ENCODE measurements at regions not wholly inside any gene's neighbourhood (a gene's known extent, or its start where the extent isn't known, plus 50 kb on each side); places are given as distances from the start of the nearest gene placed in this dataset.
"Not testable (repeated sequence)": the region's sequence is repeated elsewhere in the genome, so short reads cannot be mapped to it uniquely, and the experiment has no call there.

DNA sequence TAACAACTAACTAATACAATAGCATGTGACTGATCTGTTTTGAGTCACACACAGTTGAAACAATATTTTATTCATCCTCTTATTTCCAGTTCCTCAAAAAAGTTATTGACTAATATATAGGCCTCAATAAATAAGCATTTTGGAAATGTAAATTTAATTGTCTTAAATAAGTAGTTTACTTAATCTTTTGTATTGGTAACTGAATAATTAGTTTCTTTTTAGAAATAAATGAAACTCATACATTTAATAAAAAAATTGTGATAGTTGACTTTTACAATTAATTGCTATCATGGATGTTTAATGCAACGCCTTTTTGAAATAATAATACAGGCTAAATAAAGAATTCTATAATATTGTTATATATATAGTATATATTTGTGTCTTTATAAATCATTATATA, 500.8 kb upstream of the PCDH20 start:
- no peak for DNase-seq

GRCh38 chr13:61913183-61913582, 497.5 kb upstream of the PCDH20 start:
- DNase-seq: no peak

DNA sequence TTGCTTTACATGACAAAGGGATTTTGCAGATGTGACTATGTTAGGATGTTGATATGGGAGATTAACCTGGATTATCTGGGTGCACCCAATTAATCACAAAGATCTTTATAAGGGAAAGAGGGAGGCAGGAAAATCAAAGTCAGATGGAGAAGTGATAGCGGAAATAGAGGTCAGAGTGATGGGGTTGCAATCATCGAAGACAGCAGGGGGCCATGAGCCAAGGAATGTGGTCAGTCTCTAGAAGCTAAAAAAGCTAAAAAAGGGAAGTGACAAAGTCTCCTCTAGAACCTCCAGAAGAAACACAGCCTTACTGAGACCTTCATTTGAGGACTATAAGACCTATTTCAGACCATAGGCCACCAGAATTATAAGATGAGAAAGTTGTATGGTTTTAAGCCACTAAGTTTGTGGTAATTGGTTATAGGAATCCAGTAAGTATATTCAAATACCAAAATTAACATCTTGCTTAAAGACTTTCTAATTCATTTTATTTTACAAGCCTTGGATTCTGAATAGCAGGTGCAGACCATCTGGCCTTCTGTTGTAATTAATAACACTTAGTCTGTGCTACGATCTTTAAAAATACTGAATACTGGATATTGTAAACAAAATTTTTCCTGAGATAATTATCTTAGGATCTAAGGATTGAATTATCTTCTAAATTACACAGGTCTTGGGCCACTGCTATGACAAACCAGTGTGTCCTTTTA, 493.4 kb upstream of the PCDH20 start:
- DNase-seq: no peak

DNA sequence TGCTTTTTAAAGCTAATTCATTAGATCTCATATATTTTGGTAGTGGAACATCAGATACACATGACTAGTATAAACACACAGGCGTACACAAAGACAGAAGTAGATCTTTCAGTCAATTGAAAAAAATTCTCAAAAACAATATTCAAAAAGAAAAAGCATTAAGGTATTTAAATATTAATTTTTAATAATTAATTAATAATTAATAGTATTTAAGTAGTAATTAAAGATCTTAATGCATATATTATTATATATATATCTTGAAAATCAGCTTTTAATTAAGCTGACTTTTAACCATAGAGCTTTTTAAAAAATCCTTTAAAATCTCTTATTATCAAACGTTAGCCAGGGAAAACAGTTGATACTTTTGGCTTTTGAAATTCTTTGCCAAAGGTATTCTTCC, 489.4 kb upstream of the PCDH20 start:
- no peak for DNase-seq

DNA sequence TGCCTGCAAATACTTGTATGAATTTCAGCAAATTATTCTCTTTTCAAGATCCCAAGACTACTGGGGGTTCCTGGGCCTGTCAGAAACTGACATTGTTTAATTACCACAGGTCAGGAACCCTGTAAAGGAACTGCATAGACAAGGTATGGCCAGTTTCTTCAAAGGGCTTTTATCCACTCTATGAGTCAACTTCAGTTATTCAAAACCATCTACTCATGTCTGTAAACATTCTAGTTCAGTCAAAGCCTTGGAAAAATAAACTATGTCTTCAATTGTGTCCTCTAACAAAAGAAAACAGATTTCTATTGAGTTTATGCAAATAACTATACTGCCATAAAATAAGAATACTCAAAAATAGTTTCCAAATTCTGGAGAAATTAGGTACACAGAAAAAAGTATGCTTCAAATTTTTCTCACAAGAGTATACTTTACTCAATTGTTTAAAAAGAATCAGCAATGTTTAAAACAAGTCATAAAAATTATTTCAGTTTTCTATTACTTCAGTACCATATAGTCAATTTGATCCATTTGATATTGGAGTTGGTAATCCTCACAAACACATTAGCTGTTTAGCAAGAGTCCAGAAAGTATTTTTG, 486.4 kb upstream of the PCDH20 start:
- DNase-seq: no peak

GRCh38 chr13:61900033-61900432, 484.4 kb upstream of the PCDH20 start:
- DNase-seq: no peak

GRCh38 chr13:61898207-61898606, 482.6 kb upstream of the PCDH20 start:
- no peak for DNase-seq

GRCh38 chr13:61891401-61891800, 475.8 kb upstream of the PCDH20 start:
- DNase-seq: no peak

DNA sequence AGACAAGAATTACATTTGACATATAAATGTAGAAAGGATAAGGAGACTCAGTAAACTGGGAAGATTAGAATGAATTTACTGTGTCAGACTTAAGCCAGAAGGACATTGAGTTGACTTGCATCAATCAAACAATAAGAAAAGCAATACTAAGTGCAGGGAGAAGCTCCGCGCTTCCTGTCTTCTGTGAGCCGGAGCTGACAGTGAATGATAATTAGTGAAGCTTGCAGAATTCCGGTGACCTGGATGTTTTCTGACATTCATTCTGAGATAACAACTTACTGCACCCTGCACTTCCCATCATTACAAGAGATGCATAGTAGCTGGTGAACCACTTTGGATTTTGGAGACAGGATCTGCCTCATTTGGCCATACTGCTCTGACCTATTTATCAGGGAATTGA, 469.2 kb upstream of the PCDH20 start:
- no peak for DNase-seq

DNA sequence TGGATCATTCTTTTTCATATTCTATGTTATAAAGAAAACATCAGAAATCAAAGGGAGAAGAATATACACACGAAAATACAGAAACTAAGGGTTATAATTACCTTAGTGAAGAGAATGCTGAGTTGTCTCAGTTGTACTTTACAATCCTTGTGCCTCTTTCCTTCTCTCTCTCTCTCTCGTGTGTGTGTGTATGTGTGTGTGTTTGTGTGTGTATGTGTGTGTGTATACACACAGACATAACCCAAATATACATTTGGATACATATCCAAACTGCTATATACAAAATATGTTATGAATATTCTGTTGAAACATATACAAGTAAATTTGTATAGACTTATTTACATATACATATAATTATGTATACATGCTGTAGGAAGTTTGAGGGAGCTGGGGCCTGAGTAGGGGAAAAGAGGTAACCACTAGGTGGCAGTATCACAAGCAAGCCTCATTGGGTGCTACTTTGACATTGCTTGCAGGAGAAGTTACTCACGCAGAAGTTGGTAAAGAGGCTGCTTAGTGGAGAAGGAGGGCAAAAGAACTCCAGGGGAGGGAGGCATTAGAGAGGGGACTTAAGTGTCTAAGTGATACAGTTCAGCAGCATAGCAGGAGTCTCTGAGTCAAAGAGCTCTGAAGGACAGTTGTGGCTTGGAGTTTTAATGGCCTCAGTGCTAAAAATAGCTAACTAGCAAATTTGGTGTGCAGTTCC, 465.1 kb upstream of the PCDH20 start:
- no peak for DNase-seq

- not testable (repeated sequence) for DNase-seq
These were observed 462.9 kb upstream of the PCDH20 start for GRCh38 chr13:61878565-61878964.

GRCh38 chr13:61874970-61875579, 459.4 kb upstream of the PCDH20 start:
- DNase-seq: no peak

DNA sequence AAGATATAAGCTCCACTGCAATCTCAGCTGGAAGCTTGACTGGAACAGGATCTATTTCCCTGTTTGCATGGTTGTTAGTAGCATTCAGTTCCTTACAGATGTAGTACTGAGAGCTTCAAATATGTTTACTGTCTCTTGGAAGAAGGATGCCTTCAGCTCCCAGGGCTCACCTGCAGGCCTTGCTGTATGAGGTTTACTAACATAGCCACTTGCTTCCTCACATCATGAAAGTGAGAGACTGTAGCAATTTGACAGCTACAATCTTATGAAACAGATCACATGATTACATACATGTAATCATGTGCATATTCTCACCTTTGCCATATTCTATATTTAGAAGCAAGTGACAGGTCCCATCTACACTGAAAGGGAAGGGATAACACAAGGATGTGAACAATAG, 458.1 kb upstream of the PCDH20 start:
- no peak for DNase-seq

- no peak for DNase-seq
These were observed 441.5 kb upstream of the PCDH20 start for GRCh38 chr13:61857198-61857597.

DNA sequence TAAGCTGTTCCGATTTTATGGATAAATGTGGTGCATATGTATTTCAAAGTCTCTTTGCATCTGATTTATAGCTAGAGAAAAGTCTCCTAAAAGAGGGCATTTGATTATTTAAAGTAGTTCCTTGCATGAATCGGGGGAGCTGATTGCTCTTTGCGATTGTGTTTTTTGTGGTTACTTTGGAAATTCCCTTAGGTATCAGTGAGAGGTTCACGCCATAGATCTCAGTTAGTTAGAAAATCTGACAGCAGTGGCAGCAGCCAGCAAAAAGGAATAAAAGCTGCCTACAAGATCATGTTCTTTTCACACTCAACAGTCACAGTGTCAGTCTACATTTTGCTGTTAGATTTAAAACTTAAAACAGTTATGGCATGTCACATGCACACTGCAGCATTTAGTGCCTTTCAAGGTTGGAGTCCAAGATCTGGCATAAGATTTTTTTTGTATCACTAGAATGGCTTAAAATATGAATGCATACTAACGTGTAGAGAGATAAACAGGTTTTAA, 436.5 kb upstream of the PCDH20 start:
- no peak for DNase-seq

DNA sequence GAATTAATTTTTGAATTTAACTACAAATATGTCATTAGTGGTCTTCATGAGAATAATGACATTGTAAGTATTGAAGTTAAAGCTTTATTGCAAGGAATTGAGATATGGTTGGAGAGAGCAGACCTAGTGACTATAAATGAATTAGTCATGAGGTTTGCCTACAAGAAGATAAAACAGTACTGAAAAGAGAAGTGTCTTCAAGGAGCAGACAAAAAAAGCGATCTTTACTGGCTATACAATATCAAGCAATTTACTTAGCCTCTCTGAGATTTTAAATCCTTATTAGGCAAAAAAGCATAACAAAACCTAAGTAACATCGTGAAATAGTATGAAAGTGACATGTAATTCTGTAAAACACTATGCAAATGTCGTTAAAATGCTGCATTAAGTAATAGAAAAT, 435.1 kb upstream of the PCDH20 start:
- DNase-seq: no peak

DNA sequence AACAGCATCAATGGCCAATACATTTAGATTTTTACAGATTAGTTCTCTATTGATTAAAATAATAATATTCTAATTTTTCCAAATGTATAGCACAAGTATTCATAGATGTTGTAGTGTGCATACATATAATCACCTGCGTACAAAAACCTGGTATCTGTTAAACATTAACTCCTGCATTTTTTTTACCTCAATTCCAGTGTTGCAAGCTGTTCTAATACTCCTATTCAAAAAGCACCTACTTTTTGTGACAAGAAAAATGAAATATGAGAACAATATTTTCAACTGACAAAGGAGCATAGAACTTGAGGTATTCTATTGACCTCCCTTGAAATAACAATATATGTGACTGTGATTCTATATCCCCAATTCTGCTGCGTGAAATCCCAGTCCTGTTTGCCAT, 422.9 kb upstream of the PCDH20 start:
- DNase-seq: no peak

DNA sequence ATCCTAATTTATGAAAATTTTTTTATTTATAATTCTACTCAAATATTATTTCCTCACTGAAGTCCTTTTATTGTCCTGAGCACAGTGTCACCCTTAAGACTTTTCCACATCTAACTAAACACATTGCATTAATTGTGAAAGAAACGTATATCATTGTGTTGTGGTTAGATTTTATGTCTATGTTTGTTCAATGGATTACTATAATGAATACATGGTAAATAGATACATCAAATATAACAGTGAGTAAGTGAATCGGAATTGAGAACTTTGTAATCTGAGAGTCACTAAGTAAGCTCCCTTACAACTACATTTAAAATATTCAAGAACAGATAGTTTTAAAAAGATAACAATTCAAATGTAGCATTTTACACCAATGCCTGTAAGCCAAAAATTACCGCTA, 417.6 kb upstream of the PCDH20 start:
- DNase-seq: no peak

DNA sequence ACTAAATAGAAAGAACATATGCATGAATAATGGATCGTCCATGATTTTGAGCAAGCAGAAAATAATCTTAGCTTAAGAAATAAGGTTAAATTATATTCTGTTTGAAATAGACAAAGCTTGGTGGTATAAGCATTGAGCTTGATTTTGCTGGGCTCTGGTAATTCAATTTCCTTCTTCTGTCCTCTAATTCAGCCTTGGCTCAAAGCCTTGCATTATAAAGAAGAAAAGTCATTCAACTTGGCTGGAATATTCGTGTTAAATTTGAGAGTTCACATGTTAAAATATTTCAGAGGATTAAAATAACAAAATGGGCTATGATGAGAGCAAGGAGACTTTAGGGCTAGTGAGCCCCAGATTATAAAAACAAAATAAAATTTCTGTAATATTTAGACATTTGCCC, 415.4 kb upstream of the PCDH20 start:
- no peak for DNase-seq

DNA sequence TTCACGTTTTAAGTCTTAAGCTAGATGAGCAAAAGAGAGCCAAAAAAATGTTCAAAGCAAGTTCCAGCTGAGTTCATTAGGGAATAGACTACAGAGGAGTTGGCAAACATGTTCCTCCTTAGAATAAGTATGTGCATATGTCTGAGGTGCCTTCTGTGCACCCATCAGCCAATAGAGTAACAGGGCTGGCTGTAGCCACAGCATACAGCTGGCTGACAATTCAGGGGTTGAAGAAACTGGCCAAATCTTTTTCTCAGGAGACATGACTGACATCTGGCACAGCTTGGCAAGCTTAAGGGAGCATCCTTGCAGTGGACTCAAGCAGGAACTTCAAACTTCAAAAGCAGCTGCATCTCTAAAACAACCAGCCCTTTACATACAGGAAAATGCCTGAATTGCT, 414.8 kb upstream of the PCDH20 start:
- DNase-seq: no peak

- DNase-seq: no peak
These were observed 408.5 kb upstream of the PCDH20 start for GRCh38 chr13:61824168-61824567.

DNA sequence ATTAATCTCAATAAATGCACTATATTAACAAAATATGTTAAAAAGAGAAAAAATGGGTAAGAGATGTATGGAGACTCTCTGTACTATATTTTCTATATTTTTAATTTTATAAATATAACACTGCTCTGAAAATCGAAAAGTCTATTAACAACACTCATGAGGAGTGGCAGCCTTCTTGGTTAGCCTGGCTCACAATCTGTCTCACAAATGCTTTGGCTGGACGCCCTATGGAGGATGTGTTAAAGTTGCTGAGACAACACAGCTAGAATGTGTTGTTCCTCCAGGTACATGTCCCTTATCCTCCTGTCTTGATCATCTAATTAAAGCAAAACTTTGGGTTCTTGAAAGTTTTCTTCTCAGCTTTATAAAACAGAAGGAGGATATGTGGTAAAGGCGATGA, 396.6 kb upstream of the PCDH20 start:
- no peak for DNase-seq

DNA sequence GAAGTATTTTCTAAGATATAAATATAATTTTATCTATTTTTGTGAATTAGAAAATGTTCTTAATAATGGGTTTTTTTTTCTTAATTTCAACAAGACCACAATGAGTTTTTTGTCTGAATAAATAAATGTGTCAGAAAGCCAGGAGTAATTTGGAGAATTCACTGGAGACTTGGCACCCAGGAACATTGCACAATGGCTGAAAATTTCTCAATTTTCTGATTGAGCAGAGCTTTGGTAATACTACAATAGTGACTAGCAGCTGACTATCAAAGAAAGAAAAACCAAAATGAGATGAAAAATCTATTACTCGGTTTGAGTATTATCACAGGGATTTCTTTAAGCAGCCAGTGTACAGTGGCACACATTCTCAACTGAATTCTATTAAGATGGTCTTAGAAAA, 394.4 kb upstream of the PCDH20 start:
- no peak for DNase-seq

Data from right kidney (tissue), 1 donor.